ENCODE measurements at regions not wholly inside any gene's neighbourhood (a gene's known extent, or its start where the extent isn't known, plus 50 kb on each side); places are given as distances from the start of the nearest gene placed in this dataset.

DNA sequence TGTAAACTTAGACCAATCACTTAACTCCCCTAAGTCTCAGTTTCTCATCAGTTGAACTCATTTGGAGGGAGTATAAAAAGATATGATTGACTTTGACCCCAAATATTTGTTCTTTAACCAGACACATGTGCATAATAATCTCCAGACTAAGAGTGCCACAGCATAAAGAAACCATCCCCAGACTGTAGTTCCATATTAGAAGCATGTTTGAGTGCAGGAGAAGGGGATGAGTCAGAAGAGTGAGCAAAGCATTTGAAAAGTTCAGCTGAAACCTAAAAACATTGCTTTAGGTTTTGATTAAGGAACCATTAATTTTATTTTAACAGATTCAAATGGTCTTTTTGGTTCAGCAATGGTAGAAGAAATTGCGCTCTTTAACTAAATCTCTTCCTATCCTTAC lies 654.8 kb downstream of the UTRN start:
- TF ChIP-seq, protein P1, sequence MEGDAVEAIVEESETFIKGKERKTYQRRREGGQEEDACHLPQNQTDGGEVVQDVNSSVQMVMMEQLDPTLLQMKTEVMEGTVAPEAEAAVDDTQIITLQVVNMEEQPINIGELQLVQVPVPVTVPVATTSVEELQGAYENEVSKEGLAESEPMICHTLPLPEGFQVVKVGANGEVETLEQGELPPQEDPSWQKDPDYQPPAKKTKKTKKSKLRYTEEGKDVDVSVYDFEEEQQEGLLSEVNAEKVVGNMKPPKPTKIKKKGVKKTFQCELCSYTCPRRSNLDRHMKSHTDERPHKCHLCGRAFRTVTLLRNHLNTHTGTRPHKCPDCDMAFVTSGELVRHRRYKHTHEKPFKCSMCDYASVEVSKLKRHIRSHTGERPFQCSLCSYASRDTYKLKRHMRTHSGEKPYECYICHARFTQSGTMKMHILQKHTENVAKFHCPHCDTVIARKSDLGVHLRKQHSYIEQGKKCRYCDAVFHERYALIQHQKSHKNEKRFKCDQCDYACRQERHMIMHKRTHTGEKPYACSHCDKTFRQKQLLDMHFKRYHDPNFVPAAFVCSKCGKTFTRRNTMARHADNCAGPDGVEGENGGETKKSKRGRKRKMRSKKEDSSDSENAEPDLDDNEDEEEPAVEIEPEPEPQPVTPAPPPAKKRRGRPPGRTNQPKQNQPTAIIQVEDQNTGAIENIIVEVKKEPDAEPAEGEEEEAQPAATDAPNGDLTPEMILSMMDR (IDR thresholded peaks at IDR 0.05), result no peak
- TF ChIP-seq POLR2AphosphoS5 (IDR thresholded peaks at IDR 0.05) (no peak), POLR2A (IDR thresholded peaks at IDR 0.05) (no peak), EP300 (IDR thresholded peaks at IDR 0.05) (no peak)

Measured in upper lobe of left lung (tissue), 4 donors.